GM10266 (cell line): ENCODE measurements at regions not wholly inside any gene's neighbourhood (a gene's known extent, or its start where the extent isn't known, plus 50 kb on each side); places are given as distances from the start of the nearest gene placed in this dataset.

Experiments
- DNase-seq: peaks from one replicate; pipeline ENCODE4 v3.0.0; 2012; ENCODE audit errors: extremely low spot score
- TF ChIP-seq, protein P1 (sequence below): IDR thresholded peaks from 2 replicates; pipeline ENCODE4 v1.5.1; 2012; ENCODE audit warnings: mild to moderate bottlenecking, low read depth; ENCODE audit not compliant: control insufficient read depth, insufficient read depth; ENCODE audit errors: missing control alignments

DNA sequence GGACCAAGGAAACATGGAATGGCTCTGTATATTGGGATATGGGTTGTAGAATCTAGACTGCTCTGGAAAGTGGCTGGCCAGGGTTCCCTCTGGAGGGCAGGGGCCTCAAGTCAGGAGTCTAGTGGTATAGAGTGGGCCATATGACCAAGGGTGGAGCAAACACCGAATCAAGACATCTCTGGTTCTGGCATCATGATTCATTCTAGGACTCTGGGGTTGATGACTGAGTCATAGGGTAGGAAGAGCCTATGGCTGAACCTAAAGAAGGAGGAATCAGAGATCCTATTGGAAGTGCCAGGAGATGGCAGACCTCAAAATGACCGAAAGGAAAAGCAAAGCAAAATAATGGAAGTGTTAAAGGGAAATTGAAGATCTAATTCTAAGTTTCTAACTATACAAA is 356.4 kb upstream of the PRICKLE1 start:
- TF ChIP-seq, protein P1, sequence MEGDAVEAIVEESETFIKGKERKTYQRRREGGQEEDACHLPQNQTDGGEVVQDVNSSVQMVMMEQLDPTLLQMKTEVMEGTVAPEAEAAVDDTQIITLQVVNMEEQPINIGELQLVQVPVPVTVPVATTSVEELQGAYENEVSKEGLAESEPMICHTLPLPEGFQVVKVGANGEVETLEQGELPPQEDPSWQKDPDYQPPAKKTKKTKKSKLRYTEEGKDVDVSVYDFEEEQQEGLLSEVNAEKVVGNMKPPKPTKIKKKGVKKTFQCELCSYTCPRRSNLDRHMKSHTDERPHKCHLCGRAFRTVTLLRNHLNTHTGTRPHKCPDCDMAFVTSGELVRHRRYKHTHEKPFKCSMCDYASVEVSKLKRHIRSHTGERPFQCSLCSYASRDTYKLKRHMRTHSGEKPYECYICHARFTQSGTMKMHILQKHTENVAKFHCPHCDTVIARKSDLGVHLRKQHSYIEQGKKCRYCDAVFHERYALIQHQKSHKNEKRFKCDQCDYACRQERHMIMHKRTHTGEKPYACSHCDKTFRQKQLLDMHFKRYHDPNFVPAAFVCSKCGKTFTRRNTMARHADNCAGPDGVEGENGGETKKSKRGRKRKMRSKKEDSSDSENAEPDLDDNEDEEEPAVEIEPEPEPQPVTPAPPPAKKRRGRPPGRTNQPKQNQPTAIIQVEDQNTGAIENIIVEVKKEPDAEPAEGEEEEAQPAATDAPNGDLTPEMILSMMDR, result no peak

DNA sequence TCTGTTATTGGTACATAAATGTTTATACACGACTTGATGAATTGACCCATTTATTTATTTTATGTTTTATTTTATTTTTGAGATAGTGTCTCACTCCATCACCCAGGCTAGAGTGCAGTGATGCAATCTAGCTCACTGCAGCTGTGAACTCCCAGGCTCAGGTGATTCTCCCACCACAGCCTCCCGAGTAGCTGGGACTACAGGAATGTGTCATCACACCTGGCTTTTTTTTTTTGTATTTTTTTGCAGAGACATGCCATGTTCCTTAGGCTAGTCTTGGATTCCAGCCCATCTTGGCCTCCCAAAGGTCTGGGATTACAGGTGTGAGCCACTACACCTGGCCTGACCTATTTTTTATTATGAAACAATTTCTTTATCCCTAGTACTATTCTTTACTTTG is 355.0 kb upstream of the PRICKLE1 start:
- TF ChIP-seq, protein P1, result no peak

More for the DNA sequence above, 356.4 kb upstream of the PRICKLE1 start:
- no peak for DNase-seq

DNA sequence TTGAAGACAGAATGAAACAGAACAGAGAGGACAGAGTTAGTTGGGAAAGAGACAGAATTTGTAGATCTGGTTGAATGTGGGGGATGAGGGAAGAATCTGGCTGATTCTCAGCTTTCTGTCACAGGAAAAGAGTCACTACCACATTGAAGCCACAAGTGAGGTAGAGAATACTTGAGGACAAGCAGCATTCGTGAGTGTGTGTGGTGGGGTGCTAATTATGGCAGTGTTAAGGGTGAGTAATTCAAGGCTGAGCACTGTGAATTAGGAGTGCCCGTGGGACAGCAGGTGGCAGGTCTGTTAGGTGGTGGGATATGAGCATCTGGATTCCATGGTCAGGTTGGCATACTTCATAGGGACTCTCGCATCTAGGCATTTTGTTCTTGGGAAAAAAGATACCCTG is 347.4 kb upstream of the PRICKLE1 start:
- TF ChIP-seq, protein P1, result no peak
- no peak for DNase-seq

More for the DNA sequence above, 355.0 kb upstream of the PRICKLE1 start:
- DNase-seq, result no peak

DNA sequence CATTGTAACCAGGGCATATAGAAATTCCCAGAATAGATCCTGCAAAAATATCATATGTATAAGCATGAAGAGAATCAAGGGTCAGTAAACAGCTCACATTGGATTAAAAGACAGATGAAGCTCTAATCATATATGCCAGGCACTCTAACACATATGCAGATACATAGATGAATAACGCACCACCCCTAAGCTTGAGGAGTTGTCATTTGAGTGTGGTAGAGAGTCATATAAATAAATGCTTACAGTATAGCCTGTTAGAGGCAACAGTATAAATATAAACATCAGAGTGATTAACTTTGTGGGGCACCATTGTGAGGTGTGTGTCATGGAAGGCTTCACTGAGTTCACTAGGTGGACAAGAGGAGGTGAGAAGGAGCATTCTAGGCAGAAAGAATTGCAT is 346.7 kb upstream of the PRICKLE1 start:
- TF ChIP-seq, protein P1, result no peak
- DNase-seq, result no peak

DNA sequence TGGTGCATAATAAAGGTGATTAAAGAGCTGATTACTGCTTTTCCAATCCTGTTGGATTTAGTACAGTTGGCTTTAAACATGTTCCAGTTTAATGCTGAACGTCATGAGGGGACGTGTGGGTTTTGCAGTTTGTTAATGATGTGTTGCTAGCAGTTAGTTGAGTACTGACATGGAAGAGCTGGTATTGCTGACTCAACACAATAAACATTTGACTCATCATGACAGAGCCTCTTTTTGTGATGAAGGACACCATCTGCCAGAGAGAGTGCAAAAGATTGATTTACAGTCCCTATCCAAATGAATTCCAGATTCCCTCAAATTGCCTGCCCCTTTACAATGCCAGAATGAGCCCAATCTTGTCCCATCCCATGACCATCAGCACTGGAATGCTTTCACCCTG is 346.2 kb upstream of the PRICKLE1 start:
- no peak for DNase-seq
- TF ChIP-seq, protein P1, result no peak

- TF ChIP-seq, protein P1, result no peak
- no peak for DNase-seq
Measured at GRCh38 chr12:42935090-42935489, 345.5 kb upstream of the PRICKLE1 start.

DNA sequence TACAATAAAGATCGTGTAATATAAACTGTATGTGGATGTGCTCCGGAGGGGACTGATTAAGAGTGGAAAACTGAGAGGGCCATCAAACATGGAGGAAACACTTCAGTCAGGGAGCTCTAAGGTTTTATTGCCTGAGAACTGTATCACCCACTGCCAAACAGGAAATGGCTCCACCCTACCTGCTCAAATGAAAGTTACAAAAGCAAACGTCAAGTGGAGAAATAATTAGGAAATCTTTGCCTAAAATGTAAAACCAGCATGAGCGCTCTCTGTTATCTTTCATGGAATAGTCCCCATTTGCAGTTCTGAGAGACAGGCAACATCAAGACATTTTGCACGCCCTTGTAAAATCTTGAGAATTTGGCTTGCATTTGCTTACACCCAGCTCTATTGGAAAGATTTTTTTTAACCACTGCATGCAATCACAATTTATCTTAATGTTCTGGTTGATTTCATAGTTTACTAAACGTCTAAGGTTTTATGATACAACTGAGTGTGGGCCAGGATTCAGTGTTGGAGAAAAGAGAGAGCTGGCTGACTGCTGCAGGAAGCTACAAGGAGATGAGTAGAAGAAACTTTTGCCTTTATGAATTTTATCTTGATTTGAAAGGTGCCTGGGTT is 344.0 kb upstream of the PRICKLE1 start:
- no peak for DNase-seq
- TF ChIP-seq, protein P1, result no peak
